Dedifferentiated amniotic fluid mesenchymal stem cell (primary cell): ENCODE measurements at regions not wholly inside any gene's neighbourhood (a gene's known extent, or its start where the extent isn't known, plus 50 kb on each side); places are given as distances from the start of the nearest gene placed in this dataset.

ENCODE experiments used
- DNase-seq: peaks from one replicate; pipeline ENCODE4 v3.0.0-alpha.2; 2016; ENCODE audit errors: extremely low spot score

GRCh38 chr22:44423556-44424358, 74.3 kb downstream of the RTL6 start:
- DNase-seq = no peak

DNA sequence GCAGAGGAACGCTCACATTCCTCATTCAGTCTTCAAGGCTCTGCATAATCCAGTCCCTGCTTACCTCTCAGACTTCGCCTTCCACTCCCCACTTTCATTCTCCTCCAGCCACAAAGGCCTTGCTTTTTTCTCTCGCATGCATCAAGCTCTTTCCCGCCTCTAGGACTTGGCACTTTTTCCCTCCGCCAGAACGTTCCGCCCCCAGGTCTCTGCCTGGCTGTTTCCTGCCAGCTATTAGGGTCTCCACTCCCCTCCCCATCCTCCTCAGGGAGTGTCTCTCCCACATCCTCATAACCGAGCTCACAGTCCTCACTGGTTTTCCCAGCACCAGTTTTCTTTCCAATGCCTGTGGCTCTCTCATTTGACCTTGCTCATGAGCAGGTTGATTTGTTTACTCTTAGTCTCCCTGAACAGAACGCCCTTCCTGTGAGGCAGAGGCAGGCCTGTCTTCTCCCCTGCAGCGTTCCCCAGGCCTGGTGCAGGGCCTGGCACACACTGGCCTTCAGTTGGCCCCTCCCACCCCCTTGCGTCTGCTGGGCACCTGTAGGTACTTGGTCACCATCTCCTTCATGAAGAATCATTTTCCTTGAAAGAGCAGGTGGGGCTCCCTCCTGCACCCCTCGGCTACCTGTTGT, 75.2 kb downstream of the RTL6 start:
- no peak for DNase-seq

- DNase-seq = no peak
Observed at GRCh38 chr22:44419429-44419828, 78.6 kb downstream of the RTL6 start.

DNA sequence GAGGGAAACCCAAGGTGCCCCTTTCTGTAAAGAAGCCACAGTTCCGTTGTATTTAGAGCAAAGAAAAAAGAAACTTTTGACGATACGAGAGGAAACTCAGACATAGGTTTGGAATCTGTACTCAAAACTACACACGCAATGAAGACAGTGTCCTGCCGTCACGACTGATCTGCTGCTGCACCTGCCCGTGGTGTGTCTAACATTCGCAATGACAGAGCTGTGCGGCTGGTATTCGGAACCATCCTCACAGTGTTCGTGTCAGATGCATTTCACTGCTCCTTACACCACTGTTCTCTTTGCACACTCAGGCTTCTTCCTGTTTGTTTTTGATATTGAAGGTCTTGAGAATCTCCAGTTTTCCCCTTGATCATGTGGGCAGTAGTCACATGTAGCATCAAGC, 84.8 kb downstream of the RTL6 start:
- no peak for DNase-seq

- DNase-seq = no peak
Observed at GRCh38 chr22:44412136-44412731, 85.8 kb downstream of the RTL6 start.

- no peak for DNase-seq
Observed at GRCh38 chr22:44411226-44412135, 86.6 kb downstream of the RTL6 start.

- DNase-seq = no peak
Observed at GRCh38 chr22:44410451-44410991, 87.5 kb downstream of the RTL6 start.

- DNase-seq = no peak
Observed at GRCh38 chr22:44409974-44410316, 88.1 kb downstream of the RTL6 start.

- DNase-seq = no peak
Observed at GRCh38 chr22:44409211-44409973, 88.6 kb downstream of the RTL6 start.

DNA sequence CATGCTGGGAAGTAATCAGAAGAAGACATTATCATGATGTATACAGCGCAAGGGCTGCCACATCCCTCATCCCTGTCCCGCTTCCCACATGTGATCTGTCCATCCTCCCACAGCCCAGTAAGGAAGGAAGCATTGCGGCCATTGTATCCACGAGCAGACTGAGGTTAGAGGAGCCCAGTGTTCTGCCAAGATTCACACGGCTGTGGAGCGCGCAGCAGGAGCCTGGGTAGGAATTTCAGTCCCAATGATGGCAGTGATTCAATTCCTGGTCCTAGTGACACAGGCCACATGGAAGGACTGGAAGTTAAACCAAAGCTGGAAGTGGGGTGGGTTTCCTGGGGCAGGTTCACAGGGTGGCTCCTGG, 89.2 kb downstream of the RTL6 start:
- no peak for DNase-seq

- no peak for DNase-seq
Observed at GRCh38 chr22:44407987-44408828, 89.8 kb downstream of the RTL6 start.

DNA sequence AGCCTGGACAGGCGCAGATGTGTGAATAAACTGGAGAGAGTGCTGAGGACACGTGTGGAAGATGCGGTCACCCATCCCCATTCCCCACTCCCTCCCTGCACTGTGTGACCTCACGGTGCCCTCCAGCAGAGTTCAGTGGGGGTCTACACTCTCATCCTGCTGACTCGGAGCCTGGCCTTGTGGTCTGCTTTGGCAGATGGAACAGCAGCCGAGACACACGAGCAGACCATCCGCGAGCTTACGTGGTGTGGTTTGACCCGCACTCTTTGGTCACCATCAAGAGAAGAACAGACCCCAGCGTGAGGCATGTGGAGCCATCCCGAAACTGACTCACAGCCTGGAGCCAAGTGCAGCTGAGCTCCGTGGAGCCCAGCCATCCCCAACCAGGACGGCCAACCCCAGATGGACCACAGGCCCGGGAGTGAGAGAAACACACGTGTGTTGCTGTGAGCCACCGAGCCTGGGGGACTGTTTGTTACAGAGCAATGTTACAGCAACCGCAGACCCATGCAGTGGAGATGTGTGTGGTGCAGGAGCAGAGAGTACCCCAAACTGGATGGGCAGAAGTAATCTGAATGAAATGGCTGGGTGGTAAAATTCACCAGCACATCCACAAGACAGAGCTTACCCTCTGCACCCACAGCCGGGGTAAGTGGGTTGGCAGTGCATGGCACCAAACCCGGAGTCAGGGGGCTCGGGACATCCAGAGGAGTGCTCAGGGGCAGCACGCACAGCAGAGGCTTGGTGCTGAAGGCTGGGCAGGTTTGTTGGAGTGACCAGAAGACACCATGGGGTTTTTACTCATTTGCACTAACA, 90.7 kb downstream of the RTL6 start:
- DNase-seq = no peak

DNA sequence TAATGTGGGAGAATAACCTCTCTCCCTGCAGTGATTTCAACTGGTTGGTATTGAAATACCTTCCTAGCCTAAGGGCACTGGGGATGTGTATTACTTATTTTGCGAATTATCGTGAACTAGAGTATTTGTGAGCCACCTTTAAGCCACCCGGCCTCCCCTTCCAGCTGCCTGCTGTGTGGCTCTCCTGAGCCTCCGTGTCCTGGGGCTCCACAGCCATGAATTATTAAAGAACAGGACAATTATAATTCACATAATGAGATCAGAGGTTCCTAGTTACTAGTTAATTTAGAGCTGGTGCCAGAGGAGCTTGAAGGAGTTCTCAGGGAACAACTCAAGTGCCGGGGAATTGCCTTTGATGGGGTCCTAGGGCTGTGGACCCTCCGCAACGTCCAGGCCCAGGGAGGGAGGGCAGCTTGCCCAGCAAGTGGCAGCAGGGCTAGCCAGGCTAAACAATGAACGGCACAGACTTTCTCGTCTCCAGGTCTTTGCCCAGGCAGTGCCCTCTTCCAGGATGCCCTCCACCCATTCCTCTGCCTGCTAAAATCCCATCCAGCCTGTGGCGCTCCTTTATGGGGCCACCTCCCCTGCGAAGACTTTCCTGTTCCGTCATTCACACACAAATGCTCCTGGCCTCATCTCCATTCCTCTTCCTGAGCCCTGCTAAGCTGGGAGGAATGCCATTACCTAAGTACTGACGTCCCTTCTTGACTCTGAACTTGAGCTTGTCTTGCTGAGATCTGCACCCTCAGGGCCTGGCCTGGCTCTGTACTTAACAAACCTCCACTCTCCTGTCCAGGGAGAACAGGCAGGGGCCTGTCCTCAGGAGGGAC, 91.5 kb downstream of the RTL6 start:
- no peak for DNase-seq

DNA sequence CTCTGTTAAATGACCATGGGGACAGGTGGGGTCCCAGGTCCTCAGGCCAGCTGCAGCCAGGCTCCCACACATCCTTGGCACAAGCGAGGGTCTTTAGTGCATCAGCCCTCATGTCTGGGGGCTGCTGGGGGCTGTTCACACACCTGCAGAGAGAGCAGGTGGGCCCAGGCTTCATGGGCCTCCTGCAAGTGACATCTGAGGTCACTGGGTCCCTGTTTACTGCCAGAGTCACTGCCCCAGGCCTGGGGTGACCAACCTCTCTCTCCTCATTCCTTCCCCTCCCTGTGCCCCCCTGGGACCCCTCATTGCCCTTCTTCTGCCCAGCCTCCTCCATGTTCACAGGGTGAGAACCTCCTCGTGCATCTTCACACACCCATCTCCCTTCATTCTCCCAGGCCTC, 92.4 kb downstream of the RTL6 start:
- no peak for DNase-seq

GRCh38 chr22:44404341-44405020, 91.7 kb upstream of the SHISAL1 start:
- no peak for DNase-seq

DNA sequence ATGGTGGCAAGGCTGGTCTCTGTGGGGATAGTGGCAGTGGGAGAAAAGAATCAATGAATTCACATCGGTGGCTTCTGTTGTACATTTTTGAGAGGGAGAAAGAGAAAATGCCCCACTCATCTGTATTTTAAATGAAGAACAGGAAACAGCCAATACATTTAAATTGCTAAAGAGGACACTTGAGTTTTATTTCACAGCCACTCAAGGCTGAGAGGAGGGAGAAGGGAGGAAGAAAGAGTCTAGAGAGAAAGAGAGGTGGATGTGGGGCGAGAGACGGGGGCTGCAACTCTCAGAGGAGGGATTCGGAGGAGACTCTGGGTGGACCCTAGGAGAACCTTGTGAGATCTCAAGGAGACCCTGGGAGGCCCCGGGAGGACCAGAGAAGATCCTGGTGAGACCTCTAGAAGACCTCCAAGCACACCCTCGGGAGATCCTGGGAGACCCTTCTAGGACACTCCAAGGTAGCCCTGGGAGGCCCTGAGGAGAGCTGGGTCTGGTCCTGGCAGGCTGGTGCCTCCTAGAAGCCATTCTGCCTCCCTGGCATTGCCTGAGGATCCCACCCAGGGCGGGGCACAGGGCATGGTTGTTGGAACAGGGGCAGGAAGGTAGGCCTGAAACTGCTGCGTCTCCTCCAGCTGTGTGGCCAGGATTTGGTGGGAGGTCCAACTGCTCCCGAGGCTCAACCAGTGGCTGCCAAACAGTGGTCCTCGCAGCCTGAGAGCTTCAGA, 91.0 kb upstream of the SHISAL1 start:
- no peak for DNase-seq

- no peak for DNase-seq
Observed at GRCh38 chr22:44403166-44403565, 90.4 kb upstream of the SHISAL1 start.
